Activated T-cell treated with anti-CD3 and anti-CD28 coated beads for 4 hours (primary cell): ENCODE measurements at regions not wholly inside any gene's neighbourhood (a gene's known extent, or its start where the extent isn't known, plus 50 kb on each side); places are given as distances from the start of the nearest gene placed in this dataset.
A peak's percentile ranks its signal among the peaks of the same experiment; 100 is the strongest.

Experiments
- DNase-seq: peaks from one replicate; pipeline ENCODE4 v3.0.0-alpha.2; 2020

- DNase-seq = no peak
Observed at GRCh38 chr14:65937079-65937959, 524.8 kb downstream of the FUT8 start.

DNA sequence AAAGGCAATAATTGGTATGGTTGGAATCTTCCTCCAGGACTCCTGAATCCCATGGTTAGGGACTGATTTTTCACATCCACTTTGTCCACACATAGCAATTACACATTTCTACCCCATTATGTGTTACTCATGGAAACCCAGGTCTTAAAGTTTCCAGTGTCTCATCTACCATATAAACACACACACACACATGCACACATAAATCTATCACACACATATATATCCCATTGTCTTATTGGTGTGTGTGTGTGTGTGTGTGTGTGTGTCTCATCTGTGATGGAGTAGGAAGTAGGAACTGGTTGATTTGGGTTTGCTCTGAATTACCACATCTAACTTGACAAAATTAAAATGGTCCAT lies 525.4 kb downstream of the FUT8 start:
- DNase-seq = no peak

DNA sequence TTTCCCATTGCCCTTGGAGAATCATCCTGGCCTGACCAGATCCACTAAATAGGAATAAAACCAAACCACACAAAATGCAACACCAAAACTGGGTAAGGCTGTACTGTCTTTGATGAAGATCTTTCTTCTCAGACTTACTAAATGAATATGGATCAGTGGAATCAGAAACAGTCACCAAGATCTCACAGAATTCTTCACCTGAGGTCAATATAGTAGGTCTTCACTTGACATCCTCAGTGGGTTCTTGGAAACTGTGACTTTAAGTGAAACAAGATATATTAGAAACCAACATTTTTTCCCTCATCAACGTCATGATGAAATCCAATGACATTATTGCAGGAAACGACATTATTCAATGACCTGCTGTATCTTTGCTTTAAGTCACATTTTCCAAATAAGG lies 526.2 kb downstream of the FUT8 start:
- no peak for DNase-seq

DNA sequence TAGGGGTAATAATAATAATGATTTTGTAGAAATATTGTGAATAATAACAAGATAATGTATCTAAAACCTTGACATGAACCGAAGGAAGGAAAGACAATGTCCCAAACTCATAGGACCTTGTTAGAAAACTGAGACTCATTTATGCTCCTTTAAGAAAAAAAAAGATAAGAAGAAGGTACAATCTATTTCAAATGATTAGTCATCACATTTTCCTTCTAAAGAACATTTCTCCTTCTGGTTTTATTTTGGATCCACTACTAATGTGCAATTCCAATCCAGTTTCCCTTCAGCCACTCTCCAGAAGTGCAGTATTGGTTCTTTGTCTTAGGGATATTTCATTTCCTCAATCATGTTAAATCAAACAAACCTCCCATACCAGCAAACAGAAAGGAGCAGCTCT lies 526.7 kb downstream of the FUT8 start:
- DNase-seq = no peak

DNA sequence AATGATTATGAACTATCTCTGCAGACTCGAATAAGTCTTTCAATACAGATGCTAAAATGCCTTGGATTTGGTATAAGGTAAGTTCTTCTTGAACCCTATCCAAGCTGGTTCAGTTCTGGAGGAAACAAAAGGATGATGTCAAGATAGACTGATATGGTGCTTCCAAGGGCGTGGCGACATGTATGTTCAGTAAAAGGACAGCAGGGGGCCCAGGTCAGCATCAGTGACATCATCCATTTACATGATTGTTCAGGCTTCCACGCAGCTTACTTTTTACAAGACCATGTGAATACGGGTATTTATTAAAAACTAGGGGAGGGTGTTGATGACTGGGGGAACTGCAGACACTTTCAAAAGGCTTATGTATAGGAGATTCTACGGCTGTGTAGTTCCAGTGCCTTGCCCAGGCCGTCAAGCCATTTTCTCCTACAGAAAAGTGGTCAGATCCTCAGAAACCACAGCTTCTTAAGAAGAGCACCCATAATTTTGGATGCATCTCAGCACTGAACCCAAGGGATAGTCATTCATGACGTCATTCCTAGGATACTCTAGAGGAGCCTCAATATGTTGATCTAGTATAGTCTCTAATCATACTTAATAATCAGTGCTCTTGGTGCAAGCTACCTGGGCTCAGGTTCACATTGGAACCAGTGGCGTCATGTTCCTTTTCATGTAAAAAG lies 527.7 kb downstream of the FUT8 start:
- DNase-seq = no peak

DNA sequence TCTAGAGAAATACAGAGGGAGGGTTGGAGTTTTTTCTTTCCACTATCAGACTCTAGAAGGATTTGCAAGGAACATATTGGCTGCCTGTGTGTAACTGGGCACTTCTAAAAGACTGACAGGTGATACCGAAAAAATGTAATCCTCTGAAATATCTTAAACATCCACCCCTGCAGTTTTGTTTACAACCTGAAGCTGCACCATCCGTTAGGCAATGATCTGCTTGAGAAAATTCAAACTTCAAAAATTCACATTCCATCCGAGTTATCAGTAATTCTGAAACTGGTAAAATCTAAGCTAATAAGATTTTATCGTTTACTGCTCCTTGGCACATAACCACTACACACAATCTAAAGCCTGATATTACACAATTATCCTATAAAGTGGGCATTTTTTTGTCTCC lies 528.6 kb downstream of the FUT8 start:
- DNase-seq = no peak

GRCh38 chr14:65943150-65943549 lies 530.6 kb downstream of the FUT8 start:
- no peak for DNase-seq

DNA sequence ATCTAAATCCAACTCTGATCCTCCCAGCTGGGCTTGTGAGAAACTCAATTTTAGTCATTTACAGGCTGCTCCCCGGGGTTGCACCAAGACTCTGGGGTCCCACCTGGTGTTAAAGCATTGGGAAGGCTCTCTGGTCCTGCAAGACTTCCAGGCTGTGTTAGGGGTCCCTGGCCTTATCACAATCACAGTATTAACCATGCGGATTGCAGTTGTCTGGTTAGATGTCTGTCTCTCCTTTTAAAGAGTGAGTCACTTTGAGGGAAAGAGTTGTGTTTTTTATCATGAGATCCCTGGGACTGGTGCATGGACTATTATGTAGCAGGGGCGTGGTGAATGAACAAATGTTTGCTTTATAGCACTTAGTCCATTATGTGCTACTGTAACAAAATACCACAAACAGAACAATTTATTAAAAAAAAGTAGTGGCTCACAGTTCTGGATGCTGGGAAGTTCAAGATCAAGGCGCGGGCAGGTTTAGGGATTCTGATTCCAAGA lies 531.4 kb downstream of the FUT8 start:
- no peak for DNase-seq

- DNase-seq = no peak
Observed at GRCh38 chr14:65945327-65945726, 532.8 kb downstream of the FUT8 start.

DNA sequence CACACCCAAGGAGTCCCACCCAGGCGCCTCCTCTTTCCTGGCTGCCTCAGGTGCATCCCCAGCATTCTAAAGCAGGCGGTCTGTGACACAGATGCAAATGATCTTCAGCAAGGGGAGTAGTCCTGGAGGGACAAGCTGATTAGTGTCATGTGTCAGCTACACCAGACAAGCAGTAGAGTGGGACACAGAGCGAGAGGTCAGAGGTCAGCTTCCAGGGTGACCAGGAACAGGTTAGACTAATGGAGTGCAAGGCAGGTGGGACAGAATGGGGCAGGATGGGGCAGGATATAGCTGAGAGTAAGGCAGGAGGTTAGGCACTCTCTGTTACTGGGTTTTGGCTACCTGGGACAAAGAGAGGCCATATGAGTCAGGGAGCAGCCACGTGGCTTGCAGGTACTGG lies 534.0 kb downstream of the FUT8 start:
- DNase-seq = no peak

- DNase-seq = no peak
Observed at GRCh38 chr14:65948302-65948701, 535.8 kb downstream of the FUT8 start.

GRCh38 chr14:65949711-65950516 lies 536.3 kb upstream of the CCDC196 start:
- DNase-seq = no peak

DNA sequence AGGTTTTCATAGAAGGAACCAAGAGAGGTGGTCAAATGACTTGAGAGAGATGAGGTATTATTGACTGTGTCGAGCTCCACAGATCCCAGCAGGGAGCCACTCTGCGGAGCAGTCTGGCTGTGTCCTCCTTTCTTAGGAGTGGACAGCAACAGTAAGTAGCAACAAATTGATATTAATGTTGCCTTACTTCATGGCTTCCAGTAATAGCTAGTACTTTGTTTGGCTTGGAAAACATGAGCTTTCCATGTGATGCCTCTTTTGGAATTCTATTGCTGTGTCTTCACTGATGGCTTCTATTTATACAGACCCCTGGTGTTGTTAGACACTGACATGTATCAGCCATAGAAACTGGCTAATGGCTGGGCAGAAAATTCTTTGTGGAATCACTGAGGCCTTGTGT lies 531.2 kb upstream of the CCDC196 start:
- no peak for DNase-seq

- no peak for DNase-seq
Observed at GRCh38 chr14:65957631-65958205, 528.5 kb upstream of the CCDC196 start.

GRCh38 chr14:65958664-65959562 lies 527.3 kb upstream of the CCDC196 start:
- DNase-seq = no peak

DNA sequence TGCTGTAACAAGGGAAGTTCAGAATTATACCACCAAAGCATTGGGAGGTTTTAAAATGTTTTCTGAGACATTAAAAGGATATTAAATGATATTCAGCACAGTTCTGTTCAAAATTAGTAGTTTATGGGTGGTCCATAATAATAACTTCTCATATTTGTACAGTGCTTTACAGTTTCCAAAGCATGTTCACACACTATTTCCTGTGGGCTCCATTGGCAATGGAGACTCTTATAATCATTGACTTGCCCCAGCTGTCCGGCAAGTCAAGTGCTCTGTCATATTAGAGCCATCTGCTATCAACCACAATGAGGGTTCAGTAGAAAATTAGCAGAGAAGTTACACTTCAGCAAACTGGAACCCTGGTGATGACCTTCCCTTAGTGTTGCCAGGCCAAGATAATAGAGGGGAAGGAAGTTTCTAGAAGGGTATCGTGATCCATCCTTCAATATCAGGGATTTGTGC lies 526.6 kb upstream of the CCDC196 start:
- no peak for DNase-seq

DNA sequence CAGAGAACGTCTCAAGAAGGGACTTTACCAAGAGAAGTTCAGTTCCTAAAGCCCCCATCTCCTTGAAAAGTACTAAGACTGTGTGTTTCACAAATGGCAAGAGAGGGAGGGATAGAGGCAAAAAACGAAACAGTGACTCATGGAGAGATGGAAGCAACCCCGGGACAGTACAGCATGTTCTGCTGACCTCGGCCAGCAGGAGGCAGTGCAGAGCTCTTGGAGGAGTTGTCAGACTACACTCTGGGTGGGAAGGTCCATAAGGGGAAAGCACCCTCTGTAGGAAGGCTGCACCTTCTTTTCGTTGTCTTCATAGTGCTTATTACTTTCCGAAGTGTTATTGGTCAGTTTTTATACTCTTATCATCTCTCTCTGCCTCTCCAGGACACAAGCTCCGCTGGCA lies 525.2 kb upstream of the CCDC196 start:
- DNase-seq = peak; percentile 52

- DNase-seq = no peak
Observed at GRCh38 chr14:65962952-65963351, 523.2 kb upstream of the CCDC196 start.

GRCh38 chr14:65964366-65964765 lies 521.8 kb upstream of the CCDC196 start:
- DNase-seq = no peak

GRCh38 chr14:65966188-65966587 lies 520.0 kb upstream of the CCDC196 start:
- DNase-seq = no peak

DNA sequence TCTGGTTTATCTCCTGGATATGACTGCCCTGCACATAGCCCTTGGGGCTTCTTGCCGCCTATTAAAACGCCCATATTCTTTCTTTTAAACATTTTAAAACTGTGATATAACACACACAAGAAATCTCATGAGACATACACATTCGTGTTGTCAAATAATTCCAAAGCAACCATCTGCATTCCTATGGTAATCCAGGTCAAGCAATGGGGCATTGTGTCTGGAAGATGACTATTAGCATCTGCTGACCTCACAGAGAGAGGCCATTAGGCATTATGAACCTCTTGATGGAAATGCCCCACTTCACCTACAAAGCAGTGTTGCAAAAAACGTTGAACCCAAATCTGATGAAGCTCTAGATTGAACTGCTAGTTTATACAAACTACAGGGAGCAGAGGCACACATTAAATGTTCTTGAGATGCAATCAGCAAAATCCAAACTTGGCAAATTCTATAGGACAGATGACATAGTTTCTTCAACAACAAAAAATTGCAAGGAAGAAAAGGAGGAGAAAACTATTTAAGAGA lies 513.8 kb upstream of the CCDC196 start:
- DNase-seq = no peak

DNA sequence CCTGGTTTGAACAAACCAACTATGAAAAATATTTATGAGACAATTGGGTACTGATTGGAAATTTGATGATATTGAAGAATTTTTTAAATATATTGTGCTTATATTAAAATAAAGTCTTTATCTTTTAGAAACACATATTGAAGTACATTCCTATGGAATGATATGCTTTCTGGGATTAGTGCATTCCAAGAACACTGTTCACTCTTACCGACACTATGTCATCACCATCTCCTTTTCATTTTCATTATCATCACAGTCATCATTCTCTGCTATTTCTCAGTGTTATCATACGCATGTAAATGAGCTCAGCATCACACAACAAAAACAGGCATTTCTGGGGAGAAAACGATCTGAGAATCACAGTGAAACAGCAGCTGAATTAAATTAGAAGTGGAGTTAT lies 513.3 kb upstream of the CCDC196 start:
- no peak for DNase-seq
